ENCODE measurements at regions not wholly inside any gene's neighbourhood (a gene's known extent, or its start where the extent isn't known, plus 50 kb on each side); places are given as distances from the start of the nearest gene placed in this dataset.

- Histone ChIP-seq H3K4me3 (no peak overlapping the region), H3K9me3 (no peaks in the 10 kb centered on the region), H3K27me3 (no peaks in the 10 kb centered on the region), H3K27ac (no peak overlapping the region), H3K4me1 (no peaks in the 10 kb centered on the region), H3K36me3 (no peaks in the 10 kb centered on the region)
- DNase-seq: no peak
- intact Hi-C loops (cut with DNase I; ENCODE audit: low total_unique reads): no loop called here
- TF ChIP-seq POLR2A (IDR thresholded peaks at IDR 0.05) (no peak), CTCF (IDR thresholded peaks at IDR 0.05) (no peak)
These were observed 323.0 kb downstream of the TMEM167A start for GRCh38 chr5:82754036-82754746.

- no peak for DNase-seq
- Histone ChIP-seq H3K4me1 (no peaks in the 10 kb centered on the region), H3K4me3 (no peak overlapping the region), H3K27me3 (no peaks in the 10 kb centered on the region), H3K9me3 (no peaks in the 10 kb centered on the region), H3K27ac (no peak overlapping the region), H3K36me3 (no peaks in the 10 kb centered on the region)
- TF ChIP-seq POLR2A (IDR thresholded peaks at IDR 0.05): no peak
- TF ChIP-seq CTCF (IDR thresholded peaks at IDR 0.05): no peak
- intact Hi-C loops (cut with DNase I; ENCODE audit: low total_unique reads): no loop called here
These were observed 323.8 kb downstream of the TMEM167A start for GRCh38 chr5:82753374-82753773.

GRCh38 chr5:82749461-82749820, 327.8 kb downstream of the TMEM167A start:
- no peak overlapping the region for H3K27ac ChIP-seq
- DNase-seq: no peak

GRCh38 chr5:82748688-82749460, 328.3 kb downstream of the TMEM167A start:
- H3K4me1 ChIP-seq: no peaks in the 10 kb centered on the region
- no peak for TF ChIP-seq POLR2A (IDR thresholded peaks at IDR 0.05)
- TF ChIP-seq CTCF (IDR thresholded peaks at IDR 0.05): no peak
- intact Hi-C loops (cut with DNase I; ENCODE audit: low total_unique reads): no loop called here
- DNase-seq: no peak
- no peaks in the 10 kb centered on the region for H3K27me3 ChIP-seq
- no peaks in the 10 kb centered on the region for H3K9me3 ChIP-seq
- no peak overlapping the region for H3K4me3 ChIP-seq
- H3K36me3 ChIP-seq: no peaks in the 10 kb centered on the region
- no peak overlapping the region for H3K27ac ChIP-seq

More at GRCh38 chr5:82749461-82749820, 327.8 kb downstream of the TMEM167A start:
- no peak overlapping the region for H3K4me3 ChIP-seq
- H3K27me3 ChIP-seq: no peaks in the 10 kb centered on the region
- TF ChIP-seq CTCF (IDR thresholded peaks at IDR 0.05) (no peak), POLR2A (IDR thresholded peaks at IDR 0.05) (no peak)
- no peaks in the 10 kb centered on the region for H3K4me1 ChIP-seq
- intact Hi-C loops (cut with DNase I; ENCODE audit: low total_unique reads): no loop called here
- no peaks in the 10 kb centered on the region for H3K9me3 ChIP-seq
- H3K36me3 ChIP-seq: no peaks in the 10 kb centered on the region

GRCh38 chr5:82747986-82748385, 329.2 kb downstream of the TMEM167A start:
- Histone ChIP-seq H3K9me3 (no peaks in the 10 kb centered on the region), H3K4me3 (no peak overlapping the region), H3K27me3 (no peaks in the 10 kb centered on the region), H3K36me3 (no peaks in the 10 kb centered on the region), H3K27ac (no peak overlapping the region), H3K4me1 (no peaks in the 10 kb centered on the region)
- no peak for DNase-seq
- intact Hi-C loops (cut with DNase I; ENCODE audit: low total_unique reads): no loop called here
- TF ChIP-seq CTCF (IDR thresholded peaks at IDR 0.05) (no peak), POLR2A (IDR thresholded peaks at IDR 0.05) (no peak)

Data from uterus (tissue), 3 donors.